GM19455 (cell line): ENCODE measurements at regions not wholly inside any gene's neighbourhood (a gene's known extent, or its start where the extent isn't known, plus 50 kb on each side); places are given as distances from the start of the nearest gene placed in this dataset.
"Not testable (repeated sequence)": the region's sequence is repeated elsewhere in the genome, so short reads cannot be mapped to it uniquely, and the experiment has no call there.

Experiments used
- ATAC-seq: cut with Tn5 transposase; IDR thresholded peaks from one replicate; pipeline ENCODE4 v1.9.1; 2021; ENCODE audit not compliant: unreplicated experiment

DNA sequence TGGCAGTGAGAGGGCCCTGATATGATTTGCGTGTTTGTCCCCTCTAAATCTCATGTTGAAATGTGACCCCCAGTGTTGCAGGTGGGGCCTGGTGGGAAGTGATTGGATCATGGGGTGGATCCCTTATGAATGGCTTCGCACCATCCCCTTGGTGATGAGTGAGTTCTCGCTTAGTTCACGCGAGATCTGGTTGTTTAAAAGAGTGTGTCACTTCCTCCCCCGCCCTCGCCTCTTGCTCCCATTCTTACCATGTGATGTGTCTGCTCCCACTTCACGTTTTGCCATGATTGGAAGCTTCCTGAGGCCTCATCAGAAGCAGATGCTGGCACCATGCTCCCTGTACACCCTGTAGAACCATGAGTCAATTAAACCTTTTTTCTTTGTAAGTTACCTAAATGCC lies 319.9 kb upstream of the ID2 start:
- ATAC-seq = no peak

DNA sequence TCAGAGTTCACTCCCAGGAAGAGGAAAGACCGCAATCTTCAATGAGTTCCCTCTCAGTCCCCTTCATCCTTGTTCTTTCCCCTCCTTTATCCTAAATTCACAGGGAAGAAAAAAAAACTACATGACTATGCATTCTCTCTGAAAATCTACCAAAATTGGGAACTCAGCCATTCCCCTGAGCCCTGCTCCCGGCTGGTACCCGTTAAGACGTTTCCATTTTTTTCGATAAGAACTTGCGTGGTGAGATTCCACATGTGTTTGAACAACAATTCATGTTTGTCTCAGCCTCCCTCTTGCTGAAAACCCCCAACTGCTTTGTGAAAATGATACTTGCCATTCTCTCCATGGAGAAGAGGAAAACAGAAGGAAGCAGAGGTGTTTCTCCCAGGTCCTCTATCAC lies 318.7 kb upstream of the ID2 start:
- no peak for ATAC-seq

DNA sequence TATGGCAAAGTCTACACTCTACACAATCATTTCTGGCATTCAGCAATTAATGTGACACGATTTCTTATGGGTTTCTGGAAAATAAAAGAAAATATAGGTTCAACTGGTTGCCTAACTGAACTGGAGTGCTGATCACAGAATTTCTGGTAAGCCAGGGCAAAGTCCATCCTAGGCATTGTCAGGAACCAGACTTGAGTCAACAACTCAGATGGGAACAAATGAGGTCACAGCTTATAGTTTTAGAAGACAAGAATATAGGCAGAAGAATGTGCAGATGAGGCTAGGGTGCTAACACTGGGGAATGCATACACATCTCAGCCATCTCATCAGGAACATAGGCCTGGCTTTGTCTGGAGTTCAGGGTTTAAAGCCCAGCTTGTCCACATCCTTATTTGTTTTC lies 317.2 kb upstream of the ID2 start:
- ATAC-seq = no peak

DNA sequence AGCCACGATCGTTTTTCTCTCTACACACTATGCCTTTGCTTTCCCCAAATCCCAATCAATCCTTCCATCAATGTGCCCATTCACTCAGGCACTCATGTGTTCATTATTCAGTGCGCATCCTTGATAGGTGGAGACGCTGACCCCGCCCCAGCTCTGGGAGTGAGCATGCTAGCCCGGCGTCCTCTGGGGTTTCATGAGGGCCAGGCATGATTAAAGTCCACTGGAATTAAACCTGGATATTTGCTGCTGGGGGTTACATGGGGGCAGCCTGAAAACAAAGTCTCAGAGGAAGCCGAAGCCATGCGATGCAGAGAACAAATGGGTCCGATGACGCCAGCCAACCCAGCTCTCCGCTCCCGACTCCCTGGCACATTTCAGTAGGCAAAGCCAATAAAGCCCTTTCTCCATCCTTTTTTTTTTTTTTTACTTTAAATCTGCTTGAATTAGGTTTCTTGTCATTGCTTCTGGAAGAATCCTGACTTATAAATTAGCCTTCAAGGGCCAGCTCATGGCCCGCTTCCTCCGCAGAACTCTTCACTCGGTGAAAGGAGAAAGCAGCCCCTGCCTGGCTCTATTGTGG lies 316.4 kb upstream of the ID2 start:
- no peak for ATAC-seq

DNA sequence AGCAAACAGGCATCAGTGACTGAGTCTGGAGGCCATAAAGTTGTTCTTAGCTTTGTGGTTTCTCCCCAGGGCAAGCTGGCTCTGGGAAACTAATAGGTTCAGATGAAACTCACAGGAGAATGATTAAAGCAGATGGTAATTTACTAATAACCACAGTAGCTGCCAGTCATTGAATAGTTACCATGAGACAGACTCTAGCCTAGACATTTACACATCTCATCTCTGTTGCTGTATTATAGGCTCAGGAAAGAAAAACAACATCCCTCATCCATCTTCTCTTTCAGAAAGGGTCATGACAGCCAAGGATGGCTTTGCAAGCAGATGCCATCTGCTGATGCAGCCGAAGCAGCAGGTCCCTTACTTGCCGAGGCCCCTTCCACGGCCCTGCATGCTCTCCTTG lies 314.0 kb upstream of the ID2 start:
- ATAC-seq = no peak

DNA sequence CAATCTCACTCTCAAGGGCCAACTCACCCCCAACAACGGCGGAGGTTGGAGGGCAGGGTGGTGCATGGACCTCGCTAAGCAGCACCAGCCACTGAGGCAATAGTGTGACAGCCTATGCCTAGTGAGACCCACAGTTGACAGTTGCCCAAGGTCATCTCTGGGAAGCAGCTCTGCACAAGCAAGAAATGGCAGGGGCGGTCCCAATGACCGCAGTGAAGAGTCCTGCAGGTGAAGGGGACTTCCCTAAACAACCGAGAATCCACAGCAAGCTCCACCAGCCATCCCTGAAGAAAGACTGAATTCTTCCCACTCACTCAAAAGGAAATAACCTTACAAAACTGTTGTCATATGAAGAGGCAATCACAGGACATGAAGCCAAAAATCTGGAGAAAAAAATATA lies 313.4 kb upstream of the ID2 start:
- ATAC-seq = no peak

DNA sequence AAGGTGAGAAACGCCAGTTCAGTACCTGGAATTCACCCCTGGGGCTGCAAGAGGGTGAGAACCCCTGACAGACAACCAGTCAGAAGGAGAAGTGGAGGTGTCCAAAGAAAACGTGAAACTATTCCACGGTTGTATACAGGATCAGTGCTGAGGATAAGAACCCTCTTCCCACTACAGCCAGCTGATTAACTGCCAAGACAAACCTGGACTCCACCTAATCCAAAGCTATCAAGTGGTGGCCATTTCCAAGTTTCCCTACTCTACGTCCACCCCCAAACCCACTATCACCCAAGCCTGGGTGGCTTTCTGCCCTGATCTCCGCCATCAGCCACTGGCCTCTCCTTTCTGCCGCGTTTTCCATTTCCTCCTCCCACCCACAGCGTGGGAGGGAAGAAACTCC lies 312.3 kb upstream of the ID2 start:
- ATAC-seq = no peak

DNA sequence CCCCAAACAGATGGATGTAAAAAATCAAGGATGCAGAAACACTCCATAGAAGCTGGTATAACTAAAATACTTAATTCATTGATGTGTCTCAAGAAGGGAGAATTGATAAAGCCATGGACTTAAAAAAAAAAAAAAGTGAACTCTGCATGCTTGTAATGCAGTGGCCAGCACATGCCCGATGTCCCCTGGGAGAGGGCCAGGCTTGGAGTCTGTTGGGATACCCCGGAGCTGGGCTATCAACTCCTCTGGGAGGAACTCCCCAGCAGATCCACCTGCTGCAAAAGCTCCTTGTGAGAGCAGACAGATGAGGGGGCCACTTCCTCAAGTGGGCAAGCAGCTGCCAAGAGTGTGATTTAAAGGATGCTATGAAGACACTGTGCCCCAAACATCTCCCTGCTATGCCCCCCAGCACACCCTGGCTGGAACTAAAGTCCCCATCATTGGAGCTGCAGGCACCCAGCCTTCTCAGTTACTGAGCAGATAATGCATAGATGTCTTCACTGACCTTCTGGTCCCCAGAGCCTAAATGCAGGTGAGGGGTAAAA lies 311.5 kb upstream of the ID2 start:
- no peak for ATAC-seq

DNA sequence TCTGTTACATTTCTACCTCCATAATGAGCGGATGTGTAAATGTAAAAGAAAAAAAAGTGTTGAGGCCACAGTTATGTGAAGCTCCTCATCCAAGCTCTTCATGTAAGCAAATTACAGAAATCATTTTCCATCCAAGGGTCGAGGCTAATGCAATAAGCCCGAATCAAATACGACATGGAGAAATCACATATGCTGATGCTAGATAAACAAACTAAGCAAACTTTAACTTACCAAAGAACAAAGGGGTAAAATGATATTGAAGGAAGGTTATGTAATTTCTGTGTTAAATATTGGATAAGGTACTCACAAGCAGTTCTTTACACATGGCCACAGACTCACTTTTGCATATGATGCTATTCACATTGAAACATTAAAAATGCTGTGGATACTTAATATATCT lies 310.2 kb upstream of the ID2 start:
- ATAC-seq = no peak

DNA sequence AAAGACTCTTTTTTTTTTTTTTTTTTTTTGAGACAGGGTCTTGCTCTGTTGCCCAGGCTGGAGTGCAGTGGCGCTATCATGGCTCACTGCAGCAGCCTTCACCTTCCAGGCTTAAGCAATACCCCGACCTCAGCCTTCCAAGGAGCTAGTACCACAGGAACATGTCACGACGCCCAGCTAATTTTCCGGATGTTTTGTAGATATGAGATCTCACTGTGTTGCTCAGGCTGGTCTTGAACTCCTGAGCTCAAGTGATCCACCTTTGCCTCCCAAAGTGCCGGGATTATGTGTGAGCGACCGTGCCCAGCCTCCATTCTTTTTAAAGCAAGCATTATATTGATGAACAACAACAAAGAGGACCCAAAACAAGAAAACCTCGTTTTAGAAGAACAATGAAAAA lies 307.1 kb upstream of the ID2 start:
- ATAC-seq = no peak

DNA sequence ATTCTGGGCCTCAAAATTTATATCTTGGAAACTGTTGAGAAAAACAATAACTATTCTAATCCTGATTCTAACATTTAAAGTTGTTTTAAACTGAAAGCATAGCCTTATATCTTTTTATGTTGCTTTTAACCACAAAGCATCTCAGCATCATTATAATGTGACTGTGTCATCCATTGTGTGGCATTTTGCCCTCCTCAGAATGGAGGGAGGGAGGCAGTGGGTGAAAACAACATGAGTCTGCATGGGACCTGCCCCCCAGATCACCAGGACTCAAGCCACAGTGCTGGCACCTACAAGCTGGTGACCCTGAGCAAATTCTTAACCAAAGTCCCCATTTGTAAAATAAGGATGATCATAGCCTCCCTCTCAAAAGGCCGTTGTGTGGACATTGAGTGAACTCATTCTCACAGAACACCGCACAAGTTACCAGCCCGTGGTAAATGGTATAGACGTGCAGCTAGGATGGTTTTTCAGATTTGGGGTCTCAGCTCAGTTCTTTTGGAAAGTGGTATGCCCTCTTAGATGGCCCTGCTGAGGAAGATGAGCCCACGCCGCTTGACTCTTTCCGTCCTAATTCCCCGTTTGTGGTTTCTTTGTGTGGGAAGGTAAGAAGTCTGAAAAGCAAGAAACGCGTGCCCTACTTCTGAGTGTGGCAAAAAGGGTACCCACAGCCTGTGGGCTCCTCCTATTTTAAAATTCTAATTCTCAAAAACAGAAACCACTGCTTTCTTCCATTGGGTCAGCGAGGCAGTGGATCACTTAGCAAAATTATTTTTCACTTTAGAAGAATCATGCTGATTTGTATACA lies 305.0 kb upstream of the ID2 start:
- ATAC-seq = no peak

DNA sequence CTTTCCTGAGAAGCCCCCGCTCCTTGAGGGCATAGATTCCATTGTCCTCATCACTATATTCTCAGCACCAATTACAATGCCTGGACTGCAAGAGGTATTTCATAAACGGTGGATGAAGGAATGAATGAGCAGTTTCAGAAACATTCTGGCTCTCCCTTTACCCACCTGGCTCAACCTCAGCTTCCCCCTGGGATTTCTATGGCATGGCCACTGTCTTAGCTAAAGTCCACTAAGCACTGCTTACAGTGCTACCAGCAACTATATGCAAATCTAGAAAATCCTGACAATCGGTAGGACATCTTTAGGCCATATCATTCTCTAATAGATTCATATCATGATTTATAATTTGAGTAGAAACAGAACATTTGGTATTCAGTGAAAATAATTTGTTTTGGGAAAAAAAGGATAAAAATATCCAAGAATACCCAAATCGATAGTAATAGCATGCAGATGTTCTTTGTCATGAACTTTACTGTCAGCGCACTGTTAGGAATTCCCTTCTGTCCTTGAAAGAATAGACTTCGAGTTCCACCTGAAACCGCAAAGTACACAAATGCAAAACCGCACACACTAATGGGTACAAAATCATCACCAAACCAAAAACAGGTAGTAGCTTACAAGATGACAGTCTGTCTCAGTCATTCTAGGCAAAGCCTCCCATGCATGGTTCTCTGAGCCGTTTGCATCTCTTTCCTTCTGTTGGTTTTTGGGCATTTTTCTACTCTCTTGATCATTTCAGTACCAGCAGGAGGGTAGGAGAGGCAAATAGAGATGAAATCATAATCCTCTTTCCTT lies 303.6 kb upstream of the ID2 start:
- peak; percentile 55 for ATAC-seq

DNA sequence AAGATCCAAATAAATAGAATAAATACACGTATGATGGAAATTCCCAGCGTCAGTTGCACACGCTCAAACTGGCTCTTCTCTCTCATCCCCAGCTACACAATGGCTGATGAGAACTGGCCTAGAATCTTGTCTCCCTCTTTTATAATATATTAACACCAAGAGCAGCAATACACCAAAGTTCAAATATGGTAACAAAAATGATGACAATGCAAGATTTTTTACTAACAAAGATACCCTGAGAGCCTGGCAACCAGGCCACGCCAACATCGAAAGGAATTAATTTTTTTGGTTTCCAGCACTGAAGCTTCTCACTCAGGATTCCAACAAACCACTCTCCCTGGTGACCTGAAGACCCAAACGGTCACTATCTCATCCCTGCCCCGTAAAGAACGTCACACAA lies 302.7 kb upstream of the ID2 start:
- no peak for ATAC-seq

DNA sequence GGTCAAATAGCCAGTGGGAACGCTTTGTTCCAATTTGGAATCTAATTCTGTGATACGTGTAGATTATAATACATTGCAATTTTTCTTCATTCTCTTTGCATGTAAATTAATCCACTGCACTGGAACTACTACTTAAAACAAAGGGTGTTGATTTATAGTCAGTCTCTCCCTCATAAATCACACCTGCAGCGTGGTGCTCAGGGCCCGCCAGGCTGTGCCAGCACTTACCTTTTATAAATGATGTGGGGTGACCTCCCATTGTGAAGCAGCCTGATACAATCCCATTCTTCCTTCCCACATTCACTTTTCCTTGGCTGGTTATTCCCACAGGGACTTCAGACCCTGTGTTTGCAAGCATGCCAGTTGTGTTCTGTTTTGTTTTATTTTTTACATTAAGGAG lies 302.3 kb upstream of the ID2 start:
- ATAC-seq = no peak

DNA sequence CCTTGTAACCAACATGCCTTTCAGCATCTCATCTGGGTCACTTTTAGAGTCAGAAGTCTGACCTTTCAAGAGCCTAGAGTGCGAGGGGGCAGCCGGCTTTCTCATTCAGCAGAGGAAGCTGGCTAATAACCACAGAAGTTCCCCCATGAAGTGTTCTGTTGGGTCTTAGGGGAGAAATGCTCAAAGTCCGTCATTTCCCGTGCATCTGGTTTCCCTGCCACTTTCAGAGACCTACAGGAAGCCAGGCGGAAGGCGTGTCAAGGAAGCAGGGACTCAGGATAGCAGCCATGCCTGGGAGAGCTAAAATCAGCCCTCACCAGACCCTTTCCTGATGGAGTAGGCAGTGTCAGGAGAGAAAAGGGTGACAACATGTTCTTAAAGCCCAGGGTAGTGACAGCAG lies 301.8 kb upstream of the ID2 start:
- no peak for ATAC-seq

DNA sequence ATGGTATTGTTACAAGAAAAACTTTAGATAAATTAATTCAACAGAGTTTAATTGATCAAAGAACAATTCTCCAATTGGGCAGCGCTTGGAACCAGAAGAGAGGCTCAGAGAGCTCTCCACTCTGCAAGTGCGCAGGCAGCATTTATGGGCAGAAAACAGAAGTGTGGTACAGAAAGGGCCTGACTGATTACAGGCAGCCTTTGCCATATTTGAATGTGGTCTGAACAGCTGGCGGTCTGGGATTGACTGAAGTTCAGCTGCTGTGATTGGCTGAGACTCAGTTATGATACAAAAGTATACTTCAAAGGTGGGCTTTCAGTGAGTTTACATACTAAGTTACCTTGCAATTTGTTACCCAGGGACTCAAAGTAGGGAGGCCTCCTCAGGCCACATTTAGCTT lies 301.3 kb upstream of the ID2 start:
- ATAC-seq = peak; percentile 58

DNA sequence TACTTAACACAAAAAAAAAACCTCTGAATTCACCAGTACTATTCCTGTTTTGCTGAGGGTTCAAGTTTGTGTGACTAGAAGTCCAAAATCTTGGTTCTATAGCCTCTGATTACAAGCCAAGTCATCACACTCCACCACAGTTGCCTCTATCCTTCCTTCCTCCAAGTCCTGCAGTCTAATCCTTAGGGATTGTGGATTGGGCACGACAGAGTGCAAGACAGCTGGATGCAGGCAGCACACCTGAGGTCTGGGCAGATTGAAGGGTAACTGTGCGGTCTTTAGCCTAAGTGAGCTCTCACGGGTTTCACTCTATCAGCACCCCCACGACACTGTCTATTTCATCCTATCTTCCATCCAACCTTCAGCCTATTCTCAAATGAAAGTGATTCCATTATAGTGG lies 299.4 kb upstream of the ID2 start:
- no peak for ATAC-seq

DNA sequence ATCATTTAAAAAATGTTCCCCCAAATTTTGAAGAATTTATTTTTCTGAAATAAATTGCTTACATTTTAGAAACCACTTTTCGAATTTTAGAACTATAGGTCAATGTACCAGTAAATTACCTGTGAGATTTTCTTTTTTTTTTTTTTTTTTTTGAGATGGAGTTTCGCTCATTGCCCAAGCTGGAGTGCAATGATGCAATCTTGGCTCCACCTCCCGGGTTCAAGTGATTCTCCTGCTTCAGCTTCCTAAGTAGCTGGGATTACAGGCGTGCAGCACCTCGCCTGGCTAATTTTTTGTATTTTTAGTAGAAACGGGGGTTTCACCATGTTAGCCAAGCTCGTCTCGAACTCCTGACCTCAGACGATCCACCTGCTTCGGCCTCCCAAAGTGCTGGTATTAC lies 295.1 kb upstream of the ID2 start:
- not testable (repeated sequence) for ATAC-seq

DNA sequence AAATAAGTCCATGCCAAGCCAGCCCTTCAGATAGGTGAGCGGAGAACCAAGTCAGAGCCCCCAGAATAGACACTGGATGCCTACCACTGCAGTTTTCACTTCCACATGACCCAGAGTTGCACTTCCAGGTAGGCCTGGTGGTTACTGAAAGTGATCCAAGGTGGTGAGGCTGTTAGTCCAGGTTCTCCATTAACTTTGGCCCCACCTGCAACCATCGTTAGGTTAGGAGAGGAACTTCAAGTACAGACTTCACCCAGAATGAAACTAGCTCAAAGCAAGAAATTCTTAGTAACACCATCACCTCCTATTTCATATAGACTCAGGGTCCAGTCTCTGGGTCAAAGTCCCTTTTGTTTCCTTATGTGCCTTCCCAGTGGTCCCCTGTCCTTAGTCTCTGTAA lies 293.1 kb upstream of the ID2 start:
- no peak for ATAC-seq

DNA sequence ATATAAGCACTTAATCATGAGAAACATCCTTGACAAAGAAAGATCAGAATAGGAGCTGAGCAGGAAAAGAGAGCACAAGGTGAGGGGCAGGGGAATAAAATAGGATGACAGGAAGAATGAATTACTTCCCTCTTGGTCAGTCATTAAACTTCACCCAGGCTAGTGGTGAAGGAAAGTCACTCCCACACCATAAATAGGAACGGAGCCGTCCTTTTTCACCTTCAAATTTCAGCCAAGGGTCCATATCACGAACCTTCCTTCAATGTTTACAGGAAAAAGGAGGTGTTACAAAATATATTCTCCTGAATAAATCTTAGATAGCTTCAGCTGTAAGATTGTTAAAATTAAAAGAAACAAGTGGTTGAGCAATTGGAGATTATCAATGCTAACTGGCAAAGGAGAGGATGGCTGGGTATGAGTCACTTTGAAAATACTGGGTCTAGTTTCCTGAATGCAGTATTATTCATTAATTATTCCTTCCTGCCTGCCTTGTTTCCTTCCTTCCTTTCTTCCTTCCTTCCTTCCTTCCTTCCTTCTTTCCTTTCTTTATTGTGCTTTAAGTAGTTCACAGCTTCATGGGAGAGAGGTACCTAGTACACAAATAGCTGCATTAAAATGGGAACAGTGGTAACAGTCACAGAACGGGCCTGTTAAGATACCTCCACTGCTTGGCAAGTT lies 292.3 kb upstream of the ID2 start:
- no peak for ATAC-seq

DNA sequence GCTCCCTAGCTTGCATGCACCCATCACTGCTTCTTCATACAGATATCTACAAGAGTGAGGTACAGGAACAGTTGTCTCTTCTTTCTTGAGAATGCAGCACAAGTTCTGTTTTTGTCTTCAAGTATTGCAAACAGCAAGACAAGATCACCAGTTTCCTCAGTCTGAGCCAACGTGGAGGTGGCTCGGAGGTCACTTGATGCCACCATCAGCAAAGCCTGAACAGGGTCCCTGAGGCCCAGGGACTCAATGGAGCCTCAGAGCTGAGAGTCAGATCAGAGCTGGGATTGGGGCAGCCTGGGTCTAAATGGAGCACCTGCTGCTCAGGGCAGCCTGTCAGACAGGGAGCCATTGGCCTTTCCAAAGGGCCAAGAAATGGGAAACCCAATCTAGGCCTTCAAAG lies 290.7 kb upstream of the ID2 start:
- no peak for ATAC-seq
